Body of pancreas (tissue), 4 donors: ENCODE measurements at regions not wholly inside any gene's neighbourhood (a gene's known extent, or its start where the extent isn't known, plus 50 kb on each side); places are given as distances from the start of the nearest gene placed in this dataset.

Experiments
- CTCF ChIP-seq, 7 experiments: fragments of 450-650 bp in 4 of 7; fragments of 200-600 bp in 3 of 7; sonication (generic) in 3 of 7; IDR thresholded peaks; one replicate each; pipeline ENCODE4 v1.5.1; 2016 to 2019; ENCODE audit warnings: antibody characterized with exemption in 7 of 7
- POLR2A ChIP-seq, 3 donors: fragments of 450-650 bp; IDR thresholded peaks; one replicate each; pipeline ENCODE4 v1.6.1; 2016; ENCODE audit warnings: antibody characterized with exemption in 3 of 3, mild to moderate bottlenecking in 2 of 3

DNA sequence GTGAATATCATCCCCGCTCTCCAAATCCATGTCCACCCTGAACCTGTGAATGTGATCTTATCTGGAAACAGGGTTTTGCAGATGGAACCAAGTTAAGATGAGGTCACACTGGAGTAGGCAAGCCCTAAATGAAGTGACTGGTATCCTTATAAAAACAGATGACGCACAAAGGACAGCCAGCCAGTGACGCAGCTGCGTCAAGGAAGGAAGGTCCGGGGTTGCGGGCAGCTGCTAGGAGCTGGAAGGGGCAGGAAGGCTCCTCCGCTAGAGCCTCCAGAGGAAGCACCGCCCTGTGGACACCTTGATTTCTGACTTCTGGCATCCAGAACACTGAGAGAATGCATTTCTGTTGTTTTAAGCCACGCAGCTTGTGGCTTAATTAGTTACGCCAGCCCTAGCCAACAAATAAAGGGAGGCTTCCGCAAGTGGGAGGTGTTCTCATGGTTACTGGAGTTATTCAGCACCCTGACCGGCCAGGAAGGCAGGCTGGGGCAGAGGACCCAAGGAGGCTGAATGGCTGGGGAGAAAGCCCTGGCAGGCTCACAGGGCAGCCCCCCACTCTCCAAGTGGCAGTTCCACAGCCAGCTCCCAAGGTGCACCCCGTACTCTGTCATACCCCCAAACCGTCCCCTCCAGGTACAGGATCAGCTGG is 127.6 kb upstream of the NCOR2 start:
- no peak for TF ChIP-seq CTCF (IDR thresholded peaks at IDR 0.05)
- TF ChIP-seq POLR2A (IDR thresholded peaks at IDR 0.05) = no peak
